ENCODE measurements at regions not wholly inside any gene's neighbourhood (a gene's known extent, or its start where the extent isn't known, plus 50 kb on each side); places are given as distances from the start of the nearest gene placed in this dataset.
"Not testable (repeated sequence)": the region's sequence is repeated elsewhere in the genome, so short reads cannot be mapped to it uniquely, and the experiment has no call there.

DNA sequence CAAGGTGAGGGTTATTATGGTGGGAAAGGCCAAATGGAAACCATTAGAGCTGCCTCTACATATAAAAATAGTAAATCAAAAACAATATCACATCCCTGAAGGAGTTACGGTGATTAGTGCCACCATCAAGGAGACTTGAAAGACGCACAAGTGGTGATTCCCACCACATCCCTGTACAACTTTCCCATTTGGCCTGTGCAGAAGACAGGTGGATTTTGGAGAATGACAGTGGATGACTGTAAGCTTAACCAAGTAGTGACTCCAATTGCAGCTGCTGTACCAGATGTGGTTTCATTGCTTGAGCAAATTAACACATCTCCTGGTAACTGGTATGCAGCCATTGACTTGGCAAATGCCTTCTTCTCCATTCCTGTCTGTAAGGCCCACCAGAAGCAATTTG, 54.0 kb upstream of the CCDC80 start:
- TF ChIP-seq POLR2A, POLR2AphosphoS5, EP300 (IDR thresholded peaks at IDR 0.05): not testable (repeated sequence)
- TF ChIP-seq, protein P1, sequence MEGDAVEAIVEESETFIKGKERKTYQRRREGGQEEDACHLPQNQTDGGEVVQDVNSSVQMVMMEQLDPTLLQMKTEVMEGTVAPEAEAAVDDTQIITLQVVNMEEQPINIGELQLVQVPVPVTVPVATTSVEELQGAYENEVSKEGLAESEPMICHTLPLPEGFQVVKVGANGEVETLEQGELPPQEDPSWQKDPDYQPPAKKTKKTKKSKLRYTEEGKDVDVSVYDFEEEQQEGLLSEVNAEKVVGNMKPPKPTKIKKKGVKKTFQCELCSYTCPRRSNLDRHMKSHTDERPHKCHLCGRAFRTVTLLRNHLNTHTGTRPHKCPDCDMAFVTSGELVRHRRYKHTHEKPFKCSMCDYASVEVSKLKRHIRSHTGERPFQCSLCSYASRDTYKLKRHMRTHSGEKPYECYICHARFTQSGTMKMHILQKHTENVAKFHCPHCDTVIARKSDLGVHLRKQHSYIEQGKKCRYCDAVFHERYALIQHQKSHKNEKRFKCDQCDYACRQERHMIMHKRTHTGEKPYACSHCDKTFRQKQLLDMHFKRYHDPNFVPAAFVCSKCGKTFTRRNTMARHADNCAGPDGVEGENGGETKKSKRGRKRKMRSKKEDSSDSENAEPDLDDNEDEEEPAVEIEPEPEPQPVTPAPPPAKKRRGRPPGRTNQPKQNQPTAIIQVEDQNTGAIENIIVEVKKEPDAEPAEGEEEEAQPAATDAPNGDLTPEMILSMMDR (IDR thresholded peaks at IDR 0.05): not testable (repeated sequence)

Data from gastroesophageal sphincter (tissue), 3 donors.